ENCODE measurements at regions not wholly inside any gene's neighbourhood (a gene's known extent, or its start where the extent isn't known, plus 50 kb on each side); places are given as distances from the start of the nearest gene placed in this dataset.
A peak's percentile ranks its signal among the peaks of the same experiment; 100 is the strongest.
"Not testable (repeated sequence)": the region's sequence is repeated elsewhere in the genome, so short reads cannot be mapped to it uniquely, and the experiment has no call there.

DNA sequence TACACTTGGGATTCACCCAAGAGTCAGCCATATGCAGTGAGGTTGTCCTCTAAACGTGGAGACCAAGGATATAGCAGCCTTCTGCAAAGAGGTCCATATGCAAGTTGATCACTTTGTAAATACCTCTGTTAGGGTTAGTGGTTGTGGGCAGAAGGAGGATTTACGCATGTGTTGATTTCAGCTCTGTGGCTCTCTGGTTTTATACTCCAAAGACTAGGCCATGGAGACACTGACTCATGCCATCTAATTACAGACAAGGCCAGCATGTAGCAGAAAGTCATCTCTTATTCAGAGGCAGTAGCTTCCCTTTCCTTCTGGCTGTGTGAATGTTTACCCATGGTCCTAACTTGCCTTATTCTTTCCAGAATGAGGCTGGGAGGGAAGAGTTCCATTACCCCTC is 140.9 kb upstream of the GOLGA6L4 start:
- DNase-seq; H3K4me1 ChIP-seq; H3K27ac ChIP-seq (replicated peaks); intact Hi-C loops (cut with micrococcal nuclease); H3K36me3 ChIP-seq; H3K4me3 ChIP-seq; H3K9me3 ChIP-seq (replicated peaks): not testable (repeated sequence)
- peaks cover 25% of the 10 kb centered on the region for H3K27me3 ChIP-seq (ENCODE audit: low read depth)

DNA sequence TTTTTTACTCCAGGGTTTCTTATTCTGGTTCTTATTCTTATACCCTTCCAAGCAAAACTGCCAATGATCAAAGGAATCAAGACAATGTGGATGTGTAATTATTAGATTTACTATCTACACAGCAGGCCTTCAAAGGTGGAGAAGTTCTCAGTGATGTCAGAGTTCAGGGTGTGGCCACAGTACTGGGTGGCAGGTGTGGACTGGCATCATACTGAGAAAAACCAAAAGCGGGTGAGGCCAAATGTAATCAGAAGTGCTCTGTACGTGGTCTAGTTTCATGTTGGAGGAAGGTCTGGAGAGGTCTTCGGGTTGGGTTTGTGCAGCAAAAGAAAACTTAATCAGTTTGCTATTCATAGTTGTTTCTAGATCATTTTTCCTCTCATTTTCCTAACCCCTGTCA is 138.5 kb upstream of the GOLGA6L4 start:
- H3K9me3 ChIP-seq (replicated peaks); H3K36me3 ChIP-seq; H3K27ac ChIP-seq (replicated peaks); DNase-seq; intact Hi-C loops (cut with micrococcal nuclease); H3K4me1 ChIP-seq; H3K4me3 ChIP-seq: not testable (repeated sequence)
- H3K27me3 ChIP-seq (ENCODE audit: low read depth): peaks cover 25% of the 10 kb centered on the region

DNA sequence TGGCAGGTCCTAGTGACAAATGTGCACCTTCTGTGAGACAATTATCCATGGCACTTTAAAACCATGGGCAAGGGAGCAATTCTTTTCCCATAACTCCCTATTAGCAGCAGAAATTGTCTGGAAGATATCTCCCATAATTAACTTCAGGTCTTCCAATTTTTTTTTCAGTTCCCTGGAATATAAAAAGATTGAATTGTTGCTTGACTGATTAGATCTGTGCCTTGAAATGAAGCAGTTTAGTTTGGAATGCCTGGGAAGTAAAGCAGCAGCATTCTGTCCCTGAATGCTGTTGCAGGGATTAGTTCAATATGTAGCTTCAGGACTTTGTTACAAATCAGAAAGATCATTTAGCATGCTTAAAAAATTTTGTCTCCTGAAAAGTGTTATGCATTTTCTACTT is 137.0 kb upstream of the GOLGA6L4 start:
- H3K4me3 ChIP-seq: no peak overlapping the region
- TF ChIP-seq, protein P1, sequence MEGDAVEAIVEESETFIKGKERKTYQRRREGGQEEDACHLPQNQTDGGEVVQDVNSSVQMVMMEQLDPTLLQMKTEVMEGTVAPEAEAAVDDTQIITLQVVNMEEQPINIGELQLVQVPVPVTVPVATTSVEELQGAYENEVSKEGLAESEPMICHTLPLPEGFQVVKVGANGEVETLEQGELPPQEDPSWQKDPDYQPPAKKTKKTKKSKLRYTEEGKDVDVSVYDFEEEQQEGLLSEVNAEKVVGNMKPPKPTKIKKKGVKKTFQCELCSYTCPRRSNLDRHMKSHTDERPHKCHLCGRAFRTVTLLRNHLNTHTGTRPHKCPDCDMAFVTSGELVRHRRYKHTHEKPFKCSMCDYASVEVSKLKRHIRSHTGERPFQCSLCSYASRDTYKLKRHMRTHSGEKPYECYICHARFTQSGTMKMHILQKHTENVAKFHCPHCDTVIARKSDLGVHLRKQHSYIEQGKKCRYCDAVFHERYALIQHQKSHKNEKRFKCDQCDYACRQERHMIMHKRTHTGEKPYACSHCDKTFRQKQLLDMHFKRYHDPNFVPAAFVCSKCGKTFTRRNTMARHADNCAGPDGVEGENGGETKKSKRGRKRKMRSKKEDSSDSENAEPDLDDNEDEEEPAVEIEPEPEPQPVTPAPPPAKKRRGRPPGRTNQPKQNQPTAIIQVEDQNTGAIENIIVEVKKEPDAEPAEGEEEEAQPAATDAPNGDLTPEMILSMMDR (IDR thresholded peaks at IDR 0.05; ENCODE audit: borderline replicate concordance): no peak
- H3K4me1 ChIP-seq: no peaks in the 10 kb centered on the region
- no peak overlapping the region for H3K27ac ChIP-seq (replicated peaks)
- no peaks in the 10 kb centered on the region for H3K9me3 ChIP-seq (replicated peaks)
- H3K36me3 ChIP-seq: no peaks in the 10 kb centered on the region
- peaks cover 25% of the 10 kb centered on the region for H3K27me3 ChIP-seq (ENCODE audit: low read depth)
- no peak for DNase-seq
- intact Hi-C loops (cut with micrococcal nuclease): no loop called here

DNA sequence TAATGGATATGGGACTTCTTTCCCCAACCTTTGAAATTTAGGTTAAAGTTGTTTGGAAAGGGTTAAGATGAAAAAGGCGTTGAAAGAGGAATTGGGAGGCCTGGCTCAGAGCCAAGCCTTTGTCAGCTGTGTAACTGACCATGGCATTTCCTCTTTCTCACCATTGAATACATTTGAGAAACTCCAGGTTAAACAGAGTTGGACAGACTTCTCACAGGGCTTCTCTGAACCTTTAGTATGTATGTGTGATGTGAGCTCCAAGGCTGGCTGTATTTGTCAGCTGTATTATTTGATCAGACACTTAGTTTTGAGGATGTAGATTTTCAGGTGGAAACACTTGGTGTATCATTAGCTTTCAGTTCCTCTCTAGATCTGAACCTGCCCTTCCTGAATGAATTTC is 136.4 kb upstream of the GOLGA6L4 start:
- H3K4me1 ChIP-seq: no peaks in the 10 kb centered on the region
- intact Hi-C loops (cut with micrococcal nuclease): no loop called here
- no peaks in the 10 kb centered on the region for H3K9me3 ChIP-seq (replicated peaks)
- TF ChIP-seq, protein P1 (IDR thresholded peaks at IDR 0.05; ENCODE audit: borderline replicate concordance): no peak
- no peak overlapping the region for H3K27ac ChIP-seq (replicated peaks)
- no peaks in the 10 kb centered on the region for H3K36me3 ChIP-seq
- DNase-seq: peak; percentile 39
- H3K4me3 ChIP-seq: no peak overlapping the region
- H3K27me3 ChIP-seq (ENCODE audit: low read depth): peaks cover 22% of the 10 kb centered on the region

DNA sequence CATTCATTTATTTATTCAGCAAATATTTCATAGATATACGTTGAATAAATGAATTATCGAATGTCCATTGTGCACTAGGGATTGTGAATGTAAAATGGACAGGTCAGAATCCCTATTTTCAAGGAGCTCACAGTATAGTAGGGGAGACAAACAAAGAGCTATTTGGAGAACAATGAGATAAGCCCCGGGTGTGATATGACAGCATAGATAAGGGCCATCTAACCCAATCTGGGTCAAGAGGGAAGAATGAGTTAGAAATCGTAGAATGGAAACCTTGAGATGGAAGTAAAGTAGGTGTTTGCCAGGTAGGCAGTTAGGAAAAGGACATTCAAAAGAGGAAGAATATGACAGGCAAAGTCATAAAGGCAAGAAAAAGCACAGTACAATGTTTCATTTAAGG is 132.2 kb upstream of the GOLGA6L4 start:
- TF ChIP-seq, protein P1 (IDR thresholded peaks at IDR 0.05; ENCODE audit: borderline replicate concordance): no peak
- intact Hi-C loops (cut with micrococcal nuclease): no loop called here
- Histone ChIP-seq H3K9me3 (replicated peaks) (no peaks in the 10 kb centered on the region), H3K4me3 (no peak overlapping the region), H3K27me3 (ENCODE audit: low read depth) (no peaks in the 10 kb centered on the region), H3K36me3 (no peaks in the 10 kb centered on the region), H3K27ac (replicated peaks) (no peak overlapping the region), H3K4me1 (no peaks in the 10 kb centered on the region)
- no peak for DNase-seq

DNA sequence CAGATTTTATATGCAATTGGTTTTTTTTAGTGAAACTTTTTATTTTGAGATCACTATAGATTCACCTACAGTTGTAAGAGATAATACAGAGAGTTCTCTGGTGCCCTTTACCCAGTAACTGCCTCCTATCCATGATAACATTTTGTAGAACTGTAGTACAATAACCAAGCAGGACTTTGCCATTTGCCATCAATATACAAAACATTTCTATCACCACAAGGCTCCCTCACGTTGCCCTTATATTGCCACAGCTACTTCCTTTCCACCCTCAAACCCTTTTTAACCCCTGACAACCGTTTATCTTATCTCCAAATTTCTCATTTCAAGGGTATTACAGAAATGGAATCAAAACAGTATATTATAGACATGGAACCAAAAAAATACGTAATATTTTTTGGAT is 130.7 kb upstream of the GOLGA6L4 start:
- Histone ChIP-seq H3K9me3 (replicated peaks) (no peaks in the 10 kb centered on the region), H3K27me3 (ENCODE audit: low read depth) (no peaks in the 10 kb centered on the region), H3K27ac (replicated peaks) (no peak overlapping the region), H3K4me3 (no peak overlapping the region), H3K4me1 (no peaks in the 10 kb centered on the region), H3K36me3 (no peaks in the 10 kb centered on the region)
- intact Hi-C loops (cut with micrococcal nuclease): no loop called here
- DNase-seq: no peak
- TF ChIP-seq, protein P1 (IDR thresholded peaks at IDR 0.05; ENCODE audit: borderline replicate concordance): no peak

DNA sequence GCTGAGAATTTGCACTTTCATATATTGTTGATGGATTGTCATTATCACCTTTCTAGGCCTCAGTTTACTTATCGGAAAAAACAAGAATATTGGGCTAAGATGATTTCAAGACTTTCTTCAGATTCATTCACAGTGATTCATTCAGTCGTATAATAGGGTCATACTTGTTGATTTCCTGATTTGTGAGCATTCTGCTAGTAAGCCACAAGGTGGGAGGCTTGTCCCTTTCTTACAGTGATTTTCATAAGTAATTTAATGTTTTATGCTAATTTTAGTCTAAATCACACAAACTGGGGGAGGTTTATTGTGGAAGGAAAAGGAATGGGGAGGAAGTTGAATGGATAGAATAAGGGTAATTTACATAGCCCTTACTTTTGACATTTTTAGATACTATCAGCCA is 126.8 kb upstream of the GOLGA6L4 start:
- Histone ChIP-seq H3K36me3 (no peaks in the 10 kb centered on the region), H3K27ac (replicated peaks) (no peak overlapping the region), H3K4me1 (no peaks in the 10 kb centered on the region), H3K27me3 (ENCODE audit: low read depth) (no peaks in the 10 kb centered on the region), H3K9me3 (replicated peaks) (no peaks in the 10 kb centered on the region), H3K4me3 (no peak overlapping the region)
- no peak for DNase-seq
- intact Hi-C loops (cut with micrococcal nuclease): no loop called here
- TF ChIP-seq, protein P1 (IDR thresholded peaks at IDR 0.05; ENCODE audit: borderline replicate concordance): no peak

All from left ventricle myocardium inferior (tissue), 1 donor.